ENCODE measurements at regions not wholly inside any gene's neighbourhood (a gene's known extent, or its start where the extent isn't known, plus 50 kb on each side); places are given as distances from the start of the nearest gene placed in this dataset.

DNA sequence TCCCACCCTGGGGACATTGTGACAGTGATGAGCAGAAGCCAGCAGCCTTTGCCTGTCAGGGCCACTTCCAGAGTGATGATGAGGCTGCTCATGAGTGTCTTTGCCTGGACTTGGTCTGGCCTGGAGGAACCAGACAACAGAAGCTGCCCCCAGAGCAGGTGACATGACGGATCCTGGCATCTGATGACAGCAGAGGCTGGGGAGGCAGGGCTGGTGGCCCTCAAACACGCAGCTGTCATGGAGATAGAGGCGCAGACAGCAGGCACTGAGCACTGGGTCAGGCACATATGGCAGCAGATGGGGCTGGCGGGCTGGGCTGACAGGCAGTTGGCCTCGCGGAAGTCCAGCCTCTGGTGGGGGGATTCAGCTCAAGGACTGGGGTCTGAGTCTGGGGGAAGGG, 66.4 kb upstream of the STUM start:
- TF ChIP-seq POLR2A (IDR thresholded peaks at IDR 0.05) (no peak), POLR2AphosphoS5 (IDR thresholded peaks at IDR 0.05) (no peak)
- TF ChIP-seq, protein P1, sequence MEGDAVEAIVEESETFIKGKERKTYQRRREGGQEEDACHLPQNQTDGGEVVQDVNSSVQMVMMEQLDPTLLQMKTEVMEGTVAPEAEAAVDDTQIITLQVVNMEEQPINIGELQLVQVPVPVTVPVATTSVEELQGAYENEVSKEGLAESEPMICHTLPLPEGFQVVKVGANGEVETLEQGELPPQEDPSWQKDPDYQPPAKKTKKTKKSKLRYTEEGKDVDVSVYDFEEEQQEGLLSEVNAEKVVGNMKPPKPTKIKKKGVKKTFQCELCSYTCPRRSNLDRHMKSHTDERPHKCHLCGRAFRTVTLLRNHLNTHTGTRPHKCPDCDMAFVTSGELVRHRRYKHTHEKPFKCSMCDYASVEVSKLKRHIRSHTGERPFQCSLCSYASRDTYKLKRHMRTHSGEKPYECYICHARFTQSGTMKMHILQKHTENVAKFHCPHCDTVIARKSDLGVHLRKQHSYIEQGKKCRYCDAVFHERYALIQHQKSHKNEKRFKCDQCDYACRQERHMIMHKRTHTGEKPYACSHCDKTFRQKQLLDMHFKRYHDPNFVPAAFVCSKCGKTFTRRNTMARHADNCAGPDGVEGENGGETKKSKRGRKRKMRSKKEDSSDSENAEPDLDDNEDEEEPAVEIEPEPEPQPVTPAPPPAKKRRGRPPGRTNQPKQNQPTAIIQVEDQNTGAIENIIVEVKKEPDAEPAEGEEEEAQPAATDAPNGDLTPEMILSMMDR (IDR thresholded peaks at IDR 0.05): no peak
